ENCODE measurements at regions not wholly inside any gene's neighbourhood (a gene's known extent, or its start where the extent isn't known, plus 50 kb on each side); places are given as distances from the start of the nearest gene placed in this dataset.

GRCh38 chr21:43361493-43362296, 65.2 kb downstream of the SIK1 start:
- WGBS, 2 donors (ENCODE audit: low coverage in 1 of 2) = 40 to 41% methylated on average over 2 to 15 of the region's 35 CpGs
- Histone ChIP-seq H3K9me3 (no peaks in the 10 kb centered on the region), H3K36me3 (no peaks in the 10 kb centered on the region), H3K4me1 (peaks cover 0 to 17% (median 0%) of the 10 kb centered on the region in 3 donors), H3K27ac (peak overlapping the region in 3 of 4 donors; percentile 61 to 78 (median 70)), H3K4me3 (peak overlapping the region in 1 of 2 donors; percentile 30), H3K27me3 (peaks cover 15% of the 10 kb centered on the region)
- ATAC-seq = peak; percentile 47
- no peak for TF ChIP-seq POLR2AphosphoS5 (IDR thresholded peaks at IDR 0.05)

- ATAC-seq = no peak
- H3K4me1 ChIP-seq = peaks cover 0 to 17% (median 0%) of the 10 kb centered on the region in 3 donors
- peak overlapping the region in 3 of 4 donors; percentile 61 to 78 (median 70) for H3K27ac ChIP-seq
- no peak for TF ChIP-seq EP300 (IDR thresholded peaks at IDR 0.05)
- no peak for TF ChIP-seq CTCF (IDR thresholded peaks at IDR 0.05)
- peaks cover 15% of the 10 kb centered on the region for H3K27me3 ChIP-seq
- no peaks in the 10 kb centered on the region for H3K9me3 ChIP-seq
- WGBS, 2 donors (ENCODE audit: low coverage in 1 of 2) = 100% methylated on average over 1 of the region's 10 CpGs; no CpG with 5 or more reads in 1 of the 2 donors
- peak overlapping the region in 1 of 2 donors; percentile 8 for H3K4me3 ChIP-seq
- no peaks in the 10 kb centered on the region for H3K36me3 ChIP-seq
Measured at GRCh38 chr21:43361127-43361492, 65.8 kb downstream of the SIK1 start.

- 100% methylated on average over 1 of the region's 32 CpGs for WGBS, 2 donors (ENCODE audit: low coverage in 1 of 2)
- no peak overlapping the region for H3K4me3 ChIP-seq
Measured at GRCh38 chr21:43360441-43361126, 66.3 kb downstream of the SIK1 start.

GRCh38 chr21:43358940-43359822, 67.8 kb downstream of the SIK1 start:
- Histone ChIP-seq H3K4me1 (peaks cover 0 to 17% (median 0%) of the 10 kb centered on the region in 3 donors), H3K27ac (no peak overlapping the region), H3K9me3 (no peaks in the 10 kb centered on the region), H3K27me3 (peaks cover 15% of the 10 kb centered on the region), H3K4me3 (no peak overlapping the region), H3K36me3 (no peaks in the 10 kb centered on the region)
- TF ChIP-seq EP300 (IDR thresholded peaks at IDR 0.05) (no peak), CTCF (IDR thresholded peaks at IDR 0.05) (no peak), POLR2AphosphoS5 (IDR thresholded peaks at IDR 0.05) (no peak), POLR2A (IDR thresholded peaks at IDR 0.05) (no peak)
- ATAC-seq = no peak
- 75 to 82% methylated on average over 15 to 22 of the region's 28 CpGs for WGBS, 2 donors (ENCODE audit: low coverage in 1 of 2)

More at GRCh38 chr21:43360441-43361126, 66.3 kb downstream of the SIK1 start:
- no peak for ATAC-seq
- Histone ChIP-seq H3K27me3 (peaks cover 15% of the 10 kb centered on the region), H3K9me3 (no peaks in the 10 kb centered on the region), H3K4me1 (peaks cover 0 to 17% (median 0%) of the 10 kb centered on the region in 3 donors), H3K36me3 (no peaks in the 10 kb centered on the region), H3K27ac (peak overlapping the region in 2 of 4 donors; percentile 70 to 78)
- TF ChIP-seq CTCF (IDR thresholded peaks at IDR 0.05) (no peak), POLR2AphosphoS5 (IDR thresholded peaks at IDR 0.05) (no peak), POLR2A (IDR thresholded peaks at IDR 0.05) (no peak), EP300 (IDR thresholded peaks at IDR 0.05) (no peak)
